SU-DHL-6 (cell line): ENCODE measurements at regions not wholly inside any gene's neighbourhood (a gene's known extent, or its start where the extent isn't known, plus 50 kb on each side); places are given as distances from the start of the nearest gene placed in this dataset.

ENCODE experiments used
- H2AFZ ChIP-seq: fragments of 200-600 bp; sonication (generic); 2 replicates; pipeline ENCODE4 v1.6.1; 2014; ENCODE audit warnings: low read depth, mild to moderate bottlenecking, moderate library complexity, mixed read lengths, antibody characterized with exemption, low read length; ENCODE audit not compliant: severe bottlenecking
- H3F3A ChIP-seq: fragments of 200-600 bp; shearing (Covaris generic); 2 replicates; pipeline ENCODE4 v1.6.0; 2016; ENCODE audit warnings: antibody characterized with exemption, mild to moderate bottlenecking; ENCODE audit not compliant: insufficient read depth
- H3K27ac ChIP-seq: fragments of 200-600 bp; sonication (generic); 2 replicates; pipeline ENCODE4 v1.5.1; 2016; ENCODE audit warnings: low read depth, mild to moderate bottlenecking, low read length, moderate library complexity, mixed read lengths
- H3K27me3 ChIP-seq: fragments of 200-600 bp; sonication (generic), shearing (Covaris generic); 2 replicates; pipeline ENCODE4 v1.6.0; 2014; ENCODE audit warnings: mild to moderate bottlenecking, low read length
- H3K36me3 ChIP-seq: fragments of 200-600 bp; sonication (generic); 2 replicates; pipeline ENCODE4 v1.6.1; 2014; ENCODE audit warnings: mild to moderate bottlenecking, low read length, mixed read lengths
- H3K4me2 ChIP-seq: fragments of 300-600, 200-600 bp; shearing (Covaris generic), sonication (generic); 2 replicates; pipeline ENCODE4 v1.6.0; 2014; ENCODE audit warnings: low read length, low read depth, mild to moderate bottlenecking; ENCODE audit not compliant: poor library complexity, severe bottlenecking
- H3K4me3 ChIP-seq: fragments of 200-600 bp; sonication (generic); 2 replicates; pipeline ENCODE4 v1.5.1; 2014; ENCODE audit warnings: antibody characterized with exemption, low read length, mild to moderate bottlenecking, mixed read lengths; ENCODE audit not compliant: insufficient read depth, poor library complexity, severe bottlenecking
- H3K79me2 ChIP-seq: fragments of 200-600 bp; sonication (generic); 2 replicates; pipeline ENCODE4 v1.6.1; 2014; ENCODE audit warnings: mild to moderate bottlenecking, low read length, moderate library complexity; ENCODE audit not compliant: insufficient read depth
- H3K9ac ChIP-seq: fragments of 200-600 bp; sonication (generic); 2 replicates; pipeline ENCODE4 v1.7.0; 2014; ENCODE audit warnings: mild to moderate bottlenecking, low read length
- H3K9me2 ChIP-seq: fragments of 200-600 bp; sonication (generic); replicated peaks from 2 replicates; pipeline ENCODE4 v1.6.1; 2014; ENCODE audit warnings: low read length; ENCODE audit not compliant: insufficient read depth
- H3K9me3 ChIP-seq: fragments of 200-600 bp; sonication (generic); 2 replicates; pipeline ENCODE4 v1.6.1; 2014; ENCODE audit warnings: low read length, mixed read lengths; ENCODE audit not compliant: insufficient read depth
- H4K20me1 ChIP-seq: fragments of 200-600 bp; sonication (generic); 2 replicates; pipeline ENCODE4 v1.6.1; 2014; ENCODE audit warnings: low read depth, mild to moderate bottlenecking, antibody characterized with exemption, low read length, moderate library complexity, mixed read lengths
- CTCF ChIP-seq: fragments of 200-600 bp; sonication (generic); IDR thresholded peaks from one replicate; pipeline ENCODE4 v1.5.1; 2017; ENCODE audit warnings: antibody characterized with exemption, mild to moderate bottlenecking, low read length, moderate library complexity; ENCODE audit not compliant: insufficient read depth, poor library complexity, severe bottlenecking
- EZH2phosphoT487 ChIP-seq: fragments of 200-600 bp; sonication (generic), shearing (Covaris generic); conservative IDR thresholded peaks from 2 replicates; pipeline ENCODE4 v1.6.1; 2018; ENCODE audit warnings: mild to moderate bottlenecking, antibody characterized with exemption, low read length, moderate library complexity, mixed read lengths

DNA sequence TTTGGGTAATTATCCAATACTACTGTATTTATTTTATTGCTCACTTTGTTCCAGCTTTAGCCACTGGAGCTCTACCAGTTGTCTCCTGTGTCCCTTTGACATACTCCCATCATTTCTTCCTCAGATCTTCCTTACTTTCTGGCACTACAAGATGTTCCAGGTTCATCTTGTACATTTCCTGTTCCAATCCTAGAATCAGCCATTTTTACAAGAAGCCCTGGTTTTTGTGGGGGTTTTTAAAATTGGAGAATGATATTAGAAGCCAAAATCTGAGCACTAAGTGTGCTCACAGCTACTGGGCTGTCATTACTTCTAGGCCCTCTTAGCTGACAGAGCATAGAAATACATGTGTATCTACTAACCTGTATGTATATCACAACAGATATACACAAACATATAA, 164.3 kb downstream of the ZFP36L2 start:
- no peaks in the 10 kb centered on the region for H3K9me3 ChIP-seq
- H3K27ac ChIP-seq = no peak overlapping the region
- H3K79me2 ChIP-seq = no peaks in the 10 kb centered on the region
- no peak for TF ChIP-seq EZH2phosphoT487
- TF ChIP-seq CTCF = no peak
- no peak overlapping the region for H2AFZ ChIP-seq
- no peak overlapping the region for H3K4me3 ChIP-seq
- no peaks in the 10 kb centered on the region for H3K36me3 ChIP-seq
- no peak overlapping the region for H3K9ac ChIP-seq
- H3K4me2 ChIP-seq = no peak overlapping the region
- no peaks in the 10 kb centered on the region for H4K20me1 ChIP-seq
- no peaks in the 10 kb centered on the region for H3F3A ChIP-seq
- no peaks in the 10 kb centered on the region for H3K27me3 ChIP-seq
- H3K9me2 ChIP-seq = no peaks in the 10 kb centered on the region

- no peak overlapping the region for H3K4me2 ChIP-seq
- H3K36me3 ChIP-seq = no peaks in the 10 kb centered on the region
- H2AFZ ChIP-seq = no peak overlapping the region
- no peaks in the 10 kb centered on the region for H3K27me3 ChIP-seq
- H3F3A ChIP-seq = no peaks in the 10 kb centered on the region
- H3K4me3 ChIP-seq = no peak overlapping the region
- H3K27ac ChIP-seq = no peak overlapping the region
- H3K9me2 ChIP-seq = no peaks in the 10 kb centered on the region
- no peak overlapping the region for H3K9ac ChIP-seq
- H4K20me1 ChIP-seq = no peaks in the 10 kb centered on the region
- H3K79me2 ChIP-seq = no peaks in the 10 kb centered on the region
- TF ChIP-seq EZH2phosphoT487 (no peak), CTCF (no peak)
- no peaks in the 10 kb centered on the region for H3K9me3 ChIP-seq
These were observed 165.9 kb downstream of the ZFP36L2 start for GRCh38 chr2:43060390-43061016.

DNA sequence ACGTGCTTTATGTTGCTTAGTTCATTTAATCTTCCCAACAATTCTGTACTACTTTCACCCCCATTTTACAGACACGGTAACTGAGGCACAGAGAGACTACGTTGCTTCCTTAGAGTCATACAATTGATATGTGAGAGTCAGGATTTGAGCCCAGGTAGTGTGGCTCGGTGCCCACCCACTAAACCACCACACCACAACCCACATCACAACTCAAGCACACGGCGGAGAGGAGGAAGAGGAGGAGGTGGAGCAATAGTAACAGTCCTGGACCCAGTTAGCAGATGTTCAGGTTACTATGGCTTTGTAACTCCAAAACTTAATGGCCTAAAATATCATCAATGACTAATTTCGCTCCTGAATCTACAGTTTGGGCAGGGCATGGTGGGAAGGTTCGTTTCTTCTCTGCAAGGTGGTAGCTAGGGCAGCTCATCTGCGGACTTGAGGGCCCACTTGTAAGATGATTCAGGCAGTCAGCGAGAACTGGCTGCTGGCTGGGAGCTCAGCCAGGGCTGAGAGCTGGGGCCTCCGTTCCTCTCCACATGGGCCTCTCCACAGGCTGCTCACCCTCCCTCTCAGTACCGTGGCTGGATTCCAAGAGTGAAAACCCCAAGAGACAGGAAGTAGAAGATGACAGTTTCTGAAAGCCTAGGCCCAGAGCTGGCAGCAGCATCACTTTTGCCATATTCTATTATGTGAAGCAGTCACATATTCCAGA, 167.1 kb downstream of the ZFP36L2 start:
- no peaks in the 10 kb centered on the region for H3K36me3 ChIP-seq
- H2AFZ ChIP-seq = no peak overlapping the region
- no peaks in the 10 kb centered on the region for H3K79me2 ChIP-seq
- H3K9me2 ChIP-seq = no peaks in the 10 kb centered on the region
- TF ChIP-seq EZH2phosphoT487 (no peak), CTCF (no peak)
- H3K4me3 ChIP-seq = no peak overlapping the region
- H3K4me2 ChIP-seq = no peak overlapping the region
- no peaks in the 10 kb centered on the region for H4K20me1 ChIP-seq
- H3F3A ChIP-seq = no peaks in the 10 kb centered on the region
- H3K27me3 ChIP-seq = no peaks in the 10 kb centered on the region
- no peak overlapping the region for H3K9ac ChIP-seq
- H3K9me3 ChIP-seq = no peaks in the 10 kb centered on the region
- H3K27ac ChIP-seq = no peak overlapping the region
